ENCODE measurements at regions not wholly inside any gene's neighbourhood (a gene's known extent, or its start where the extent isn't known, plus 50 kb on each side); places are given as distances from the start of the nearest gene placed in this dataset.
"Not testable (repeated sequence)": the region's sequence is repeated elsewhere in the genome, so short reads cannot be mapped to it uniquely, and the experiment has no call there.

GRCh38 chr2:82411071-82411470 is 2048.0 kb downstream of the SUCLG1 start:
- POLR2A ChIA-PET: no interaction called here
- H3K9me3 Mint-ChIP-seq: peaks cover 0 to 27% (median 4%) of the 10 kb centered on the region in 9 donors
- ATAC-seq (no peak), DNase-seq (no peak)
- no peaks in the 10 kb centered on the region for H3K4me1 Mint-ChIP-seq
- H3K27ac Mint-ChIP-seq: no peak overlapping the region
- H3K36me3 Mint-ChIP-seq: no peaks in the 10 kb centered on the region
- H3K4me3 Mint-ChIP-seq: no peak overlapping the region
- H3K27me3 Mint-ChIP-seq: no peaks in the 10 kb centered on the region

GRCh38 chr2:82395531-82395930 is 2063.5 kb downstream of the SUCLG1 start:
- no peak overlapping the region for H3K4me3 Mint-ChIP-seq
- no peaks in the 10 kb centered on the region for H3K36me3 Mint-ChIP-seq
- DNase-seq: no peak
- H3K27me3 Mint-ChIP-seq: no peaks in the 10 kb centered on the region
- POLR2A ChIA-PET: no interaction called here
- peaks cover 7 to 29% (median 8%) of the 10 kb centered on the region in 9 donors for H3K9me3 Mint-ChIP-seq
- H3K27ac Mint-ChIP-seq: no peak overlapping the region
- H3K4me1 Mint-ChIP-seq: no peaks in the 10 kb centered on the region
- no peak for ATAC-seq

GRCh38 chr2:82391386-82391785 is 2067.7 kb downstream of the SUCLG1 start:
- no peak overlapping the region for H3K4me3 Mint-ChIP-seq
- no peak overlapping the region for H3K27ac Mint-ChIP-seq
- POLR2A ChIA-PET: no interaction called here
- ATAC-seq (no peak), DNase-seq (no peak)
- H3K36me3 Mint-ChIP-seq: peaks cover 0 to 5% (median 0%) of the 10 kb centered on the region in 3 donors
- no peaks in the 10 kb centered on the region for H3K27me3 Mint-ChIP-seq
- no peaks in the 10 kb centered on the region for H3K4me1 Mint-ChIP-seq
- peaks cover 0 to 19% (median 9%) of the 10 kb centered on the region in 9 donors for H3K9me3 Mint-ChIP-seq

GRCh38 chr2:82355622-82356021 is 2051.1 kb upstream of the LRRTM1 start:
- POLR2A ChIA-PET: no interaction called here
- ATAC-seq (no peak), DNase-seq (no peak)
- no peaks in the 10 kb centered on the region for H3K4me1 Mint-ChIP-seq
- no peak overlapping the region for H3K27ac Mint-ChIP-seq
- H3K9me3 Mint-ChIP-seq: peaks cover 7 to 21% (median 12%) of the 10 kb centered on the region in 9 donors
- H3K27me3 Mint-ChIP-seq: no peaks in the 10 kb centered on the region
- H3K36me3 Mint-ChIP-seq: no peaks in the 10 kb centered on the region
- no peak overlapping the region for H3K4me3 Mint-ChIP-seq

GRCh38 chr2:82345910-82346309 is 2041.4 kb upstream of the LRRTM1 start:
- DNase-seq: no peak
- Mint-ChIP-seq H3K27me3 (no peaks in the 10 kb centered on the region), H3K4me1 (no peaks in the 10 kb centered on the region), H3K4me3 (no peak overlapping the region), H3K9me3 (peaks cover 0 to 18% (median 4%) of the 10 kb centered on the region in 9 donors), H3K36me3 (no peaks in the 10 kb centered on the region), H3K27ac (no peak overlapping the region)
- no peak for ATAC-seq
- POLR2A ChIA-PET: no interaction called here

GRCh38 chr2:82344670-82345069 is 2040.1 kb upstream of the LRRTM1 start:
- peaks cover 0 to 9% (median 1%) of the 10 kb centered on the region in 9 donors for H3K9me3 Mint-ChIP-seq
- H3K27me3 Mint-ChIP-seq: no peaks in the 10 kb centered on the region
- ATAC-seq (no peak), DNase-seq (no peak)
- H3K4me1 Mint-ChIP-seq: no peaks in the 10 kb centered on the region
- no peaks in the 10 kb centered on the region for H3K36me3 Mint-ChIP-seq
- POLR2A ChIA-PET: no interaction called here
- H3K27ac Mint-ChIP-seq: no peak overlapping the region
- H3K4me3 Mint-ChIP-seq: no peak overlapping the region

GRCh38 chr2:82342356-82342755 is 2037.8 kb upstream of the LRRTM1 start:
- Mint-ChIP-seq H3K27ac (no peak overlapping the region), H3K4me3 (no peak overlapping the region), H3K27me3 (no peaks in the 10 kb centered on the region), H3K36me3 (no peaks in the 10 kb centered on the region), H3K4me1 (no peaks in the 10 kb centered on the region), H3K9me3 (peaks cover 0 to 5% (median 2%) of the 10 kb centered on the region in 9 donors)
- no peak for ATAC-seq
- no peak for DNase-seq
- POLR2A ChIA-PET: no interaction called here

GRCh38 chr2:82340578-82341053 is 2036.1 kb upstream of the LRRTM1 start:
- ATAC-seq: no peak
- no peak overlapping the region for H3K4me3 Mint-ChIP-seq
- no peak overlapping the region for H3K27ac Mint-ChIP-seq
- POLR2A ChIA-PET: no interaction called here
- DNase-seq: no peak
- H3K9me3 Mint-ChIP-seq: peaks cover 0 to 8% (median 4%) of the 10 kb centered on the region in 9 donors
- no peaks in the 10 kb centered on the region for H3K36me3 Mint-ChIP-seq
- H3K27me3 Mint-ChIP-seq: no peaks in the 10 kb centered on the region
- no peaks in the 10 kb centered on the region for H3K4me1 Mint-ChIP-seq

GRCh38 chr2:82339805-82340204 is 2035.3 kb upstream of the LRRTM1 start:
- peaks cover 0 to 8% (median 4%) of the 10 kb centered on the region in 9 donors for H3K9me3 Mint-ChIP-seq
- ATAC-seq (no peak), DNase-seq (no peak)
- H3K4me1 Mint-ChIP-seq: no peaks in the 10 kb centered on the region
- H3K36me3 Mint-ChIP-seq: no peaks in the 10 kb centered on the region
- POLR2A ChIA-PET: no interaction called here
- H3K27ac Mint-ChIP-seq: no peak overlapping the region
- no peaks in the 10 kb centered on the region for H3K27me3 Mint-ChIP-seq
- H3K4me3 Mint-ChIP-seq: no peak overlapping the region

GRCh38 chr2:82333697-82334096 is 2029.1 kb upstream of the LRRTM1 start:
- DNase-seq: no peak
- Mint-ChIP-seq H3K4me3 (no peak overlapping the region), H3K4me1 (no peaks in the 10 kb centered on the region), H3K36me3 (no peaks in the 10 kb centered on the region), H3K9me3 (peaks cover 0 to 15% (median 3%) of the 10 kb centered on the region in 9 donors), H3K27ac (no peak overlapping the region), H3K27me3 (no peaks in the 10 kb centered on the region)
- no peak for ATAC-seq
- POLR2A ChIA-PET: no interaction called here

GRCh38 chr2:82330155-82330554 is 2025.6 kb upstream of the LRRTM1 start:
- no peak overlapping the region for H3K4me3 Mint-ChIP-seq
- DNase-seq: no peak
- no peaks in the 10 kb centered on the region for H3K27me3 Mint-ChIP-seq
- POLR2A ChIA-PET: no interaction called here
- no peak overlapping the region for H3K27ac Mint-ChIP-seq
- H3K36me3 Mint-ChIP-seq: no peaks in the 10 kb centered on the region
- H3K9me3 Mint-ChIP-seq: peaks cover 0 to 19% (median 6%) of the 10 kb centered on the region in 9 donors
- no peak for ATAC-seq
- H3K4me1 Mint-ChIP-seq: no peaks in the 10 kb centered on the region

GRCh38 chr2:82326180-82326767 is 2021.7 kb upstream of the LRRTM1 start:
- H3K27ac Mint-ChIP-seq, H3K4me3 Mint-ChIP-seq, H3K36me3 Mint-ChIP-seq, H3K4me1 Mint-ChIP-seq, POLR2A ChIA-PET, DNase-seq, ATAC-seq, H3K27me3 Mint-ChIP-seq: not testable (repeated sequence)
- H3K9me3 Mint-ChIP-seq: peaks cover 0 to 29% (median 9%) of the 10 kb centered on the region in 9 donors

GRCh38 chr2:82320296-82320695 is 2015.7 kb upstream of the LRRTM1 start:
- POLR2A ChIA-PET: no interaction called here
- peaks cover 0 to 21% (median 7%) of the 10 kb centered on the region in 9 donors for H3K9me3 Mint-ChIP-seq
- DNase-seq (no peak), ATAC-seq (no peak)
- no peaks in the 10 kb centered on the region for H3K36me3 Mint-ChIP-seq
- H3K27ac Mint-ChIP-seq: no peak overlapping the region
- no peaks in the 10 kb centered on the region for H3K4me1 Mint-ChIP-seq
- H3K4me3 Mint-ChIP-seq: no peak overlapping the region
- H3K27me3 Mint-ChIP-seq: no peaks in the 10 kb centered on the region

GRCh38 chr2:82317012-82317411 is 2012.5 kb upstream of the LRRTM1 start:
- H3K36me3 Mint-ChIP-seq: no peaks in the 10 kb centered on the region
- H3K4me1 Mint-ChIP-seq: no peaks in the 10 kb centered on the region
- H3K4me3 Mint-ChIP-seq: no peak overlapping the region
- DNase-seq (no peak), ATAC-seq (no peak)
- POLR2A ChIA-PET: no interaction called here
- no peak overlapping the region for H3K27ac Mint-ChIP-seq
- peaks cover 0 to 11% (median 7%) of the 10 kb centered on the region in 9 donors for H3K9me3 Mint-ChIP-seq
- no peaks in the 10 kb centered on the region for H3K27me3 Mint-ChIP-seq

Measured in naive thymus-derived CD8-positive, alpha-beta T cell (primary cell).